ENCODE measurements at regions not wholly inside any gene's neighbourhood (a gene's known extent, or its start where the extent isn't known, plus 50 kb on each side); places are given as distances from the start of the nearest gene placed in this dataset.
"Not testable (repeated sequence)": the region's sequence is repeated elsewhere in the genome, so short reads cannot be mapped to it uniquely, and the experiment has no call there.

GRCh38 chr12:37541356-37541755 is 775.2 kb upstream of the ALG10B start:
- Histone ChIP-seq H3K27ac (ENCODE audit: insufficient read depth, low read length) (no peak overlapping the region), H3K4me1 (ENCODE audit: control insufficient read depth, extremely low read depth, insufficient read depth, low read length) (no peaks in the 10 kb centered on the region), H2AFZ (ENCODE audit: low read length) (no peak overlapping the region), H3K27me3 (ENCODE audit: control insufficient read depth, insufficient read depth, low read length) (no peaks in the 10 kb centered on the region), H3K4me3 (replicated peaks in 1 of 4; ENCODE audit: control extremely low read depth in 1 of 4, insufficient read depth in 1 of 4, low read depth in 3 of 4, low read length in 4 of 4) (no peak overlapping the region), H3K4me2 (ENCODE audit: extremely low read depth, insufficient read depth, low read length) (no peak overlapping the region), H3K9me3 (ENCODE audit: control insufficient read depth, insufficient read depth, low read depth, low read length) (no peaks in the 10 kb centered on the region), H3K79me2 (ENCODE audit: control insufficient read depth, insufficient read depth, low read length) (no peaks in the 10 kb centered on the region), H3K9ac (ENCODE audit: insufficient read depth, low read length) (no peak overlapping the region), H4K20me1 (ENCODE audit: control insufficient read depth, extremely low read depth, insufficient read depth, low read length) (no peaks in the 10 kb centered on the region), H3K36me3 (ENCODE audit: control insufficient read depth, insufficient read depth, low read length) (no peaks in the 10 kb centered on the region)
- DNase-seq (ENCODE audit: low read depth in 2 of 2), result no peak
- TF ChIP-seq EZH2 (IDR thresholded peaks at IDR 0.05; ENCODE audit: low read length, missing control alignments), result no peak
- TF ChIP-seq, protein P1, sequence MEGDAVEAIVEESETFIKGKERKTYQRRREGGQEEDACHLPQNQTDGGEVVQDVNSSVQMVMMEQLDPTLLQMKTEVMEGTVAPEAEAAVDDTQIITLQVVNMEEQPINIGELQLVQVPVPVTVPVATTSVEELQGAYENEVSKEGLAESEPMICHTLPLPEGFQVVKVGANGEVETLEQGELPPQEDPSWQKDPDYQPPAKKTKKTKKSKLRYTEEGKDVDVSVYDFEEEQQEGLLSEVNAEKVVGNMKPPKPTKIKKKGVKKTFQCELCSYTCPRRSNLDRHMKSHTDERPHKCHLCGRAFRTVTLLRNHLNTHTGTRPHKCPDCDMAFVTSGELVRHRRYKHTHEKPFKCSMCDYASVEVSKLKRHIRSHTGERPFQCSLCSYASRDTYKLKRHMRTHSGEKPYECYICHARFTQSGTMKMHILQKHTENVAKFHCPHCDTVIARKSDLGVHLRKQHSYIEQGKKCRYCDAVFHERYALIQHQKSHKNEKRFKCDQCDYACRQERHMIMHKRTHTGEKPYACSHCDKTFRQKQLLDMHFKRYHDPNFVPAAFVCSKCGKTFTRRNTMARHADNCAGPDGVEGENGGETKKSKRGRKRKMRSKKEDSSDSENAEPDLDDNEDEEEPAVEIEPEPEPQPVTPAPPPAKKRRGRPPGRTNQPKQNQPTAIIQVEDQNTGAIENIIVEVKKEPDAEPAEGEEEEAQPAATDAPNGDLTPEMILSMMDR (conservative IDR thresholded peaks at IDR 0.05 in 1 of 2, IDR thresholded peaks at IDR 0.05 in 1 of 2; ENCODE audit: low read depth in 1 of 2, low read length in 2 of 2), result no peak

DNA sequence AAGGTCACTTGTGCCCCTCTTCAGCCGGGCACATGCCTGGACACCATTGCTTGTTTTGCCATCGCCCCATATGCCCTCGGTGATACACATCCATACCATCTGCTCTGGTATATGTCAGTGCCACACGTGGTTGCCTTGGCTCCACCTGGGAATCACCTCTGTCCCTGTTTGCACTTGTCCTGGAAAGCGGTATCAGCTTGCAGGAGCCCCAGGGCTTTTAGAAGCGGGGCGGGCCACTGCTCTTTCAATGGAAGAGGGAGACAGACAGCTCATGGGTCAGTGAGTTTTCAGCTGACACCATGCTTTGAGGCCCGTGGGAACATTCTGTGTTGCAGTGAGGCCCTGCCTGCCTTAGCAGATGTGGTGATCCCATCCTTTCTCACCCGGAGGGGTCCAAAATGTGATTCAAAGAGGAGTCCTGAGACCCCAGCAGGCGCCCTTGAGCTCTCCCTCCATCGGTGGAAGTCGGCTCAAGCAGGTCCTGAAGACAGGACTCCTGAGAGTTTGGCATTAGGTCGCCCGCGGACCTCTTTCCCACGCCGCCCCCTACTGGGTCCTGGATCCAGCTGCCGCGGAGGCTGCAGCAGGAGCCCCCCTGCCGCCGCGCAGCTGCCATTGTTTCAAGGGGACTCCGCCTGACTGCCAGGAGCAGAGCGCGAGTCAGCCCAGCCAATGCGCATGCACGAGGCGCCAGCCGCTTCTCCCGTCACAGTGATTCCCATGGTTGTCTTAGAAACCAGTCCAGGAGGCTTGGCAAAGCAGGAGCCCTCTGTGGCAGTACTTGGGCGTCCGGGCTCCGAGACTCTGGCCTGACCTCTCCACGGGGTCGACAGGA is 773.2 kb upstream of the ALG10B start:
- Histone ChIP-seq H3K4me1 (ENCODE audit: control insufficient read depth, extremely low read depth, insufficient read depth, low read length) (no peaks in the 10 kb centered on the region), H3K9ac (ENCODE audit: insufficient read depth, low read length) (no peak overlapping the region), H3K9me3 (ENCODE audit: control insufficient read depth, insufficient read depth, low read depth, low read length) (no peaks in the 10 kb centered on the region), H3K4me2 (ENCODE audit: extremely low read depth, insufficient read depth, low read length) (no peak overlapping the region), H2AFZ (ENCODE audit: low read length) (no peak overlapping the region), H3K27me3 (ENCODE audit: control insufficient read depth, insufficient read depth, low read length) (no peaks in the 10 kb centered on the region), H3K36me3 (ENCODE audit: control insufficient read depth, insufficient read depth, low read length) (no peaks in the 10 kb centered on the region), H4K20me1 (ENCODE audit: control insufficient read depth, extremely low read depth, insufficient read depth, low read length) (no peaks in the 10 kb centered on the region), H3K27ac (ENCODE audit: insufficient read depth, low read length) (no peak overlapping the region), H3K4me3 (replicated peaks in 1 of 4; ENCODE audit: control extremely low read depth in 1 of 4, insufficient read depth in 1 of 4, low read depth in 3 of 4, low read length in 4 of 4) (no peak overlapping the region), H3K79me2 (ENCODE audit: control insufficient read depth, insufficient read depth, low read length) (no peaks in the 10 kb centered on the region)
- DNase-seq (ENCODE audit: low read depth in 2 of 2), result no peak
- no peak for TF ChIP-seq EZH2 (IDR thresholded peaks at IDR 0.05; ENCODE audit: low read length, missing control alignments)
- TF ChIP-seq, protein P1 (conservative IDR thresholded peaks at IDR 0.05 in 1 of 2, IDR thresholded peaks at IDR 0.05 in 1 of 2; ENCODE audit: low read depth in 1 of 2, low read length in 2 of 2), result no peak

GRCh38 chr12:37543966-37544668 is 772.5 kb upstream of the ALG10B start:
- no peak overlapping the region for H3K27ac ChIP-seq (ENCODE audit: insufficient read depth, low read length)
- no peaks in the 10 kb centered on the region for H3K9me3 ChIP-seq (ENCODE audit: control insufficient read depth, insufficient read depth, low read depth, low read length)
- H3K4me3 ChIP-seq (replicated peaks in 1 of 4; ENCODE audit: control extremely low read depth in 1 of 4, insufficient read depth in 1 of 4, low read depth in 3 of 4, low read length in 4 of 4), result no peak overlapping the region
- no peak for TF ChIP-seq EZH2 (IDR thresholded peaks at IDR 0.05; ENCODE audit: low read length, missing control alignments)
- TF ChIP-seq, protein P1 (conservative IDR thresholded peaks at IDR 0.05 in 1 of 2, IDR thresholded peaks at IDR 0.05 in 1 of 2; ENCODE audit: low read depth in 1 of 2, low read length in 2 of 2), result no peak
- DNase-seq (ENCODE audit: low read depth in 2 of 2), result no peak
- no peaks in the 10 kb centered on the region for H4K20me1 ChIP-seq (ENCODE audit: control insufficient read depth, extremely low read depth, insufficient read depth, low read length)
- H3K27me3 ChIP-seq (ENCODE audit: control insufficient read depth, insufficient read depth, low read length), result no peaks in the 10 kb centered on the region
- H2AFZ ChIP-seq (ENCODE audit: low read length), result no peak overlapping the region
- no peaks in the 10 kb centered on the region for H3K79me2 ChIP-seq (ENCODE audit: control insufficient read depth, insufficient read depth, low read length)
- no peaks in the 10 kb centered on the region for H3K4me1 ChIP-seq (ENCODE audit: control insufficient read depth, extremely low read depth, insufficient read depth, low read length)
- H3K36me3 ChIP-seq (ENCODE audit: control insufficient read depth, insufficient read depth, low read length), result no peaks in the 10 kb centered on the region
- no peak overlapping the region for H3K9ac ChIP-seq (ENCODE audit: insufficient read depth, low read length)
- no peak overlapping the region for H3K4me2 ChIP-seq (ENCODE audit: extremely low read depth, insufficient read depth, low read length)

- not testable (repeated sequence) for DNase-seq (ENCODE audit: low read depth in 2 of 2)
Observed at GRCh38 chr12:37544669-37545330, 771.8 kb upstream of the ALG10B start.

More at GRCh38 chr12:37544669-37545330, 771.8 kb upstream of the ALG10B start:
- not testable (repeated sequence) for H3K4me3 ChIP-seq (replicated peaks in 1 of 4; ENCODE audit: control extremely low read depth in 1 of 4, insufficient read depth in 1 of 4, low read depth in 3 of 4, low read length in 4 of 4); H3K27ac ChIP-seq (ENCODE audit: insufficient read depth, low read length); H4K20me1 ChIP-seq (ENCODE audit: control insufficient read depth, extremely low read depth, insufficient read depth, low read length); H3K36me3 ChIP-seq (ENCODE audit: control insufficient read depth, insufficient read depth, low read length); H3K27me3 ChIP-seq (ENCODE audit: control insufficient read depth, insufficient read depth, low read length); H3K9ac ChIP-seq (ENCODE audit: insufficient read depth, low read length); H2AFZ ChIP-seq (ENCODE audit: low read length); H3K79me2 ChIP-seq (ENCODE audit: control insufficient read depth, insufficient read depth, low read length); H3K4me2 ChIP-seq (ENCODE audit: extremely low read depth, insufficient read depth, low read length); H3K9me3 ChIP-seq (ENCODE audit: control insufficient read depth, insufficient read depth, low read depth, low read length); H3K4me1 ChIP-seq (ENCODE audit: control insufficient read depth, extremely low read depth, insufficient read depth, low read length)
